NCI-H146 (cell line): ENCODE measurements at regions not wholly inside any gene's neighbourhood (a gene's known extent, or its start where the extent isn't known, plus 50 kb on each side); places are given as distances from the start of the nearest gene placed in this dataset.
A peak's percentile ranks its signal among the peaks of the same experiment; 100 is the strongest.

ENCODE experiments used
- DNase-seq: peaks from one replicate; lab custom pipeline; 2025; lab: John Stamatoyannopoulos, UW

GRCh38 chr15:31510057-31510456, 183.4 kb downstream of the KLF13 start:
- no peak for DNase-seq

- DNase-seq: no peak
These were observed 185.2 kb downstream of the KLF13 start for GRCh38 chr15:31511707-31512310.

- DNase-seq: peak; percentile 17
These were observed 186.5 kb downstream of the KLF13 start for GRCh38 chr15:31513178-31513577.

GRCh38 chr15:31516440-31516839, 189.8 kb downstream of the KLF13 start:
- DNase-seq: no peak

GRCh38 chr15:31516874-31517273, 190.2 kb downstream of the KLF13 start:
- no peak for DNase-seq

GRCh38 chr15:31517711-31518110, 191.1 kb downstream of the KLF13 start:
- DNase-seq: no peak

GRCh38 chr15:31522028-31522427, 195.4 kb downstream of the KLF13 start:
- no peak for DNase-seq

- DNase-seq: no peak
These were observed 196.5 kb downstream of the KLF13 start for GRCh38 chr15:31523027-31523654.

- no peak for DNase-seq
These were observed 197.0 kb downstream of the KLF13 start for GRCh38 chr15:31523655-31524049.

GRCh38 chr15:31525185-31525695, 198.6 kb downstream of the KLF13 start:
- DNase-seq: no peak

- no peak for DNase-seq
These were observed 199.5 kb downstream of the KLF13 start for GRCh38 chr15:31525988-31526665.

- DNase-seq: no peak
These were observed 200.5 kb downstream of the KLF13 start for GRCh38 chr15:31526916-31527690.

- no peak for DNase-seq
These were observed 202.2 kb downstream of the KLF13 start for GRCh38 chr15:31528846-31529245.

- no peak for DNase-seq
These were observed 211.3 kb downstream of the KLF13 start for GRCh38 chr15:31537770-31538592.

- no peak for DNase-seq
These were observed 214.0 kb downstream of the KLF13 start for GRCh38 chr15:31540633-31541032.

GRCh38 chr15:31544361-31544760, 217.7 kb downstream of the KLF13 start:
- DNase-seq: no peak

- DNase-seq: no peak
These were observed 218.6 kb downstream of the KLF13 start for GRCh38 chr15:31545257-31545656.

- peak; percentile 60 for DNase-seq
These were observed 223.8 kb downstream of the KLF13 start for GRCh38 chr15:31550211-31550977.

- peak; percentile 56 for DNase-seq
These were observed 224.7 kb downstream of the KLF13 start for GRCh38 chr15:31551323-31551722.

GRCh38 chr15:31552482-31553099, 226.0 kb downstream of the KLF13 start:
- DNase-seq: no peak
